Thymus (tissue), 11 donors: ENCODE measurements at regions not wholly inside any gene's neighbourhood (a gene's known extent, or its start where the extent isn't known, plus 50 kb on each side); places are given as distances from the start of the nearest gene placed in this dataset.
A peak's percentile ranks its signal among the peaks of the same experiment; 100 is the strongest.

ENCODE experiments used
- DNase-seq, 9 donors: peaks; one replicate each; pipeline ENCODE4 v3.0.0-alpha.2; 2013; ENCODE audit warnings: low spot score in 9 of 9, low read depth in 6 of 9, missing footprints in 1 of 9
- H3K27ac ChIP-seq, 2 donors: one replicate each; pipeline ENCODE4 v1.5.1; 2013; ENCODE audit warnings: control low read depth in 1 of 2, low read depth in 1 of 2, low read length in 1 of 2, mild to moderate bottlenecking in 1 of 2, moderate library complexity in 1 of 2
- H3K27me3 ChIP-seq, 2 donors: one replicate each; pipeline ENCODE4 v1.5.1; 2013; ENCODE audit warnings: low read length in 1 of 2; ENCODE audit not compliant: control insufficient read depth in 2 of 2, insufficient read depth in 1 of 2
- H3K36me3 ChIP-seq, 2 donors: one replicate each; pipeline ENCODE4 v1.5.1; 2013; ENCODE audit warnings: low read length in 1 of 2, mild to moderate bottlenecking in 1 of 2, moderate library complexity in 1 of 2; ENCODE audit not compliant: control insufficient read depth in 2 of 2, insufficient read depth in 2 of 2
- H3K4me1 ChIP-seq, 2 donors: one replicate each; pipeline ENCODE4 v1.5.1; 2013; ENCODE audit warnings: low read length in 2 of 2; ENCODE audit not compliant: control insufficient read depth in 2 of 2, insufficient read depth in 2 of 2
- H3K4me3 ChIP-seq, 2 donors: one replicate each; pipeline ENCODE4 v1.5.1; 2013; ENCODE audit warnings: low read length in 2 of 2, control low read depth in 1 of 2, mild to moderate bottlenecking in 1 of 2
- H3K9me3 ChIP-seq, 2 donors: one replicate each; pipeline ENCODE4 v1.5.1; 2013; ENCODE audit warnings: low read length in 1 of 2, mild to moderate bottlenecking in 1 of 2; ENCODE audit not compliant: control insufficient read depth in 2 of 2, insufficient read depth in 1 of 2
- WGBS: extraction: QIAGEN DNeasy Blood & Tissue Kit; methylation state at CpG from one replicate; pipeline ENCODE4 v1.1.7; 2013; 5-methylcytosine and 5-hydroxymethylcytosine counted together
- donor health status: healthy.

GRCh38 chr5:126369995-126370731, 53.0 kb upstream of the GRAMD2B start:
- H3K36me3 ChIP-seq: no peaks in the 10 kb centered on the region
- no peaks in the 10 kb centered on the region for H3K9me3 ChIP-seq
- H3K4me3 ChIP-seq: no peak overlapping the region
- DNase-seq: no peak
- 92% methylated on average over 6 of the region's 6 CpGs for WGBS
- no peak overlapping the region for H3K27ac ChIP-seq
- no peaks in the 10 kb centered on the region for H3K27me3 ChIP-seq
- peaks cover 2 to 5% of the 10 kb centered on the region in 2 donors for H3K4me1 ChIP-seq

DNA sequence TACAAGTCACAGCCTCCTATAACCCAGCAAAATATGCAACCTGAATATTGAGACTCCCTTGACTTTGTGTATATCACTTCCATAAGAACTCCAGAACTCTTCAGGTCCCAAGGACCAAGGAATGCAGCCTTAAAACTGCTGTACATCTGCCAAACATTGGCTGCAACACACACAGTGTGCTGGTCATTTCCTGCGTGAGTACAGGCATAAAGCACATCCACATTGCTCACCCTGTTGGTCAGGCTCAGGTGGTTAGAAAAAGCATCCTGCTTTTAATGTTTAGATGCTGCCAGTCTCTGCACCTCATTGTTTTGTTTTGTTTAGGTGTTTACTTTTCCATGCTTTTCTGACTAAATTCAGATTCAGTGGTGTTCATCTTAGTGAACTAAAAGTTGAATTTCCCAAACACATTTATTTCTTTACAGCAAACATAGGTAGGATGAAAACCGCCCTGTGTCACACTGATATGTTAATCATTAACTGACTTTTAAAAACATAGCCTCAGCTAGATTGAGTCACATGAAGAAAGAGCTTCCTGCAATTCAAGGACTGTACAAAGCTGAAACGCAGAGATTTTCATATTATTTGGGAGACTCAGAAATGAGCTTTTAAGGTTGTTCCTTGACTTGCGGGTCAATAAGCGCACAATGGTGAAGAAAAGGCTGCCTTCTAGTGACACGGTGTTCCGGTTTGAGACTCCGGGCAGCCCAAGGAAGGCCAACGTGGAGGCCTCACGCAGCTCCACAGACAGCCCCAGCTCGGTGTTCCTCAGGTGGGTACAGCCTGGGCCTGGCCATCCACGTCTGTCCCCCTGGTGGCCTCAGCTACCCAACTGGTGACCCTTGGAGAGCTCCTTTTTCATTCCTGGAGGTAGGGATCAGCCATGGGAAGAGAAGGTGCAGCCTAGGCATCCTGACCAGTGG, 52.2 kb upstream of the GRAMD2B start:
- Histone ChIP-seq H3K4me3 (no peak overlapping the region), H3K4me1 (peaks cover 2 to 5% of the 10 kb centered on the region in 2 donors), H3K27me3 (no peaks in the 10 kb centered on the region), H3K9me3 (no peaks in the 10 kb centered on the region), H3K27ac (no peak overlapping the region), H3K36me3 (no peaks in the 10 kb centered on the region)
- no peak for DNase-seq
- 97% methylated on average over 12 of the region's 12 CpGs for WGBS

- 18% methylated on average over 3 of the region's 3 CpGs for WGBS
- Histone ChIP-seq H3K36me3 (no peaks in the 10 kb centered on the region), H3K27ac (peak overlapping the region in 1 of 2 donors; percentile 34), H3K4me3 (no peak overlapping the region), H3K27me3 (no peaks in the 10 kb centered on the region), H3K9me3 (no peaks in the 10 kb centered on the region), H3K4me1 (peaks cover 2 to 5% of the 10 kb centered on the region in 2 donors)
- DNase-seq: peak in 6 of 9 donors; percentile 41 to 80 (median 63)
These were observed 49.7 kb upstream of the GRAMD2B start for GRCh38 chr5:126373375-126374108.
